BE2C (cell line): ENCODE measurements at regions not wholly inside any gene's neighbourhood (a gene's known extent, or its start where the extent isn't known, plus 50 kb on each side); places are given as distances from the start of the nearest gene placed in this dataset.

ENCODE experiments used
- DNase-seq: peaks from one replicate; pipeline ENCODE4 v3.0.0-alpha.2; 2020
- H3K27me3 ChIP-seq: fragments of 250-450 bp; sonication (Bioruptor Pico); 2 replicates; pipeline ENCODE4 v1.5.1; 2020; ENCODE audit warnings: mild to moderate bottlenecking
- H3K36me3 ChIP-seq: fragments of 250-450 bp; sonication (Bioruptor Pico); 2 replicates; pipeline ENCODE4 v1.5.1; 2020; ENCODE audit warnings: mild to moderate bottlenecking
- H3K4me1 ChIP-seq: fragments of 250-450 bp; sonication (Bioruptor Pico); 2 replicates; pipeline ENCODE4 v1.5.1; 2020
- H3K4me3 ChIP-seq: 2 replicates; pipeline ENCODE4 v1.5.1; 2011; ENCODE audit warnings: low read depth, low read length
- H3K9me3 ChIP-seq: fragments of 250-450 bp; sonication (Bioruptor Pico); 2 replicates; pipeline ENCODE4 v1.5.1; 2020
- CTCF ChIP-seq: IDR thresholded peaks from 2 replicates; pipeline ENCODE4 v1.5.1; 2012; ENCODE audit warnings: mild to moderate bottlenecking, low read depth, low read length

- Histone ChIP-seq H3K9me3 (no peaks in the 10 kb centered on the region), H3K4me1 (peaks cover 13% of the 10 kb centered on the region)
- no peak for DNase-seq
These were observed 130.6 kb downstream of the AQP9 start for GRCh38 chr15:58268746-58269267.

DNA sequence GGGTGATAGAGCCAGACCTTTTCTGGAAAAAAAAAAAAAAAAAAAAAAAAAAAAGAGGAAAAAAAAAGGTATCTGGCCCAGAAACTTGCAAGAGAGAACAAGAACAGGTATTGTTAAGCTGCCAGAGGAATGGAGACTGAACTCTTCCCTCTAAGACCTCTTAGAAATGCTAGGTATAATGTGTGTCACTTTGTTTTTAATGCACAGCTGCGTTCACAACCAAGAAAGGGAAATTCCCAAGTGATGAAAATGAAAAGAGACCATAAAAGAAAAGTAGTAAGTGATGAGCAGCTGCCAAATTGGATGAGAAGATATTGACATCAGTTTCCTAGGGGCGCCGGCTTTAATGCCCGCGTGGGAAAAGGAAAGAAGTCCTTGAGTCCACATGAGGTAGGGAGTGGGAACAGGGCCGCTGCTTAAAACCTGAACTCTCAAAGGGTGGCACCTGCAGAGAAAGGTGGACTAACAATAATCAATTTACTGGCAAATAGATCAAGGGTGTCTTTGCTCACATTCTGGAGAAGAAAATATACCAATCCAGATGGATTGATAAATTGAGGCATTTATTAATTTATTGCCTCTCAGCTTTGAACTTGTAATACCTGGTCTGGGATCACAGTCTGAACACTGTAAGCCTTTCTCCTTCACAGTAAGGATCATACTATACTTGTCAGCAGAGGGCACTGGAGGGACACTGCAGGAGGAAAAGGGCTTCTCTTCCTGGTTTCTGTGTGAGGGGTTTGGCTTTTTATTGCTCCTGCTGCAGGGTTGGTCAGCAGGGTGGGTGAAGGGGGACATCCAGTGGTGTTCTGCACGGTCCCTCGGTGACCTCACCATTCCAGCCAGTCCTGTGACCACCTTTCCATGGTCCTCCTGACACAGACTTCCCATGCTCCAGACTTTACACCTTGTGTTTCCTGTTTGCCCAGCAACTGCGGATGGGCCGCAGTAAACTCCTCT lies 131.6 kb downstream of the AQP9 start:
- Histone ChIP-seq H3K4me3 (no peak overlapping the region), H3K36me3 (no peaks in the 10 kb centered on the region), H3K4me1 (peaks cover 7% of the 10 kb centered on the region; the same call in 1 of the 2 replicates), H3K9me3 (no peaks in the 10 kb centered on the region), H3K27me3 (no peaks in the 10 kb centered on the region)
- peak; percentile 60 for DNase-seq
- TF ChIP-seq CTCF: peak; percentile 95

More at GRCh38 chr15:58268746-58269267, 130.6 kb downstream of the AQP9 start:
- Histone ChIP-seq H3K36me3 (no peaks in the 10 kb centered on the region), H3K27me3 (no peaks in the 10 kb centered on the region), H3K4me3 (no peak overlapping the region)
- TF ChIP-seq CTCF: no peak

DNA sequence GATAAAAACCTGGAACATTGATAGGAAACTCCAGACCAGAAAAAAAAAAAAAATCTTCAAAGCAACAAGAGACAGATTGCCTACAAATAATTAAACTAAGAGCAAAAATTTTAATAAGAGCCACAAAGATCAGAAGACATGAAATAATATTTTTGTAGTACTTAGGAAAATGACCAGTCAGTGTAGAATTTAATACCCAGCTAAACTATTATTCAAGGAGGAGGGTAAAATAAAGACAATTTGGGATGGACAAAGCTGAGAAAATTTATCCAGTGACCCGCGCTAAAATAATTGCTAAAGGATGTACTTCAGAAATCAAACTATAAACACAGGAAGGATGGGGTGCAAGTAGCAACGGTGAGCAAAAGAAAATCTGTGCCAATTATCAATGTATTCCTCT lies 133.2 kb downstream of the AQP9 start:
- TF ChIP-seq CTCF: no peak
- H3K27me3 ChIP-seq: no peaks in the 10 kb centered on the region
- DNase-seq: no peak
- H3K4me1 ChIP-seq: peaks cover 7% of the 10 kb centered on the region; the same call in 1 of the 2 replicates
- no peaks in the 10 kb centered on the region for H3K36me3 ChIP-seq
- no peak overlapping the region for H3K4me3 ChIP-seq
- no peaks in the 10 kb centered on the region for H3K9me3 ChIP-seq

DNA sequence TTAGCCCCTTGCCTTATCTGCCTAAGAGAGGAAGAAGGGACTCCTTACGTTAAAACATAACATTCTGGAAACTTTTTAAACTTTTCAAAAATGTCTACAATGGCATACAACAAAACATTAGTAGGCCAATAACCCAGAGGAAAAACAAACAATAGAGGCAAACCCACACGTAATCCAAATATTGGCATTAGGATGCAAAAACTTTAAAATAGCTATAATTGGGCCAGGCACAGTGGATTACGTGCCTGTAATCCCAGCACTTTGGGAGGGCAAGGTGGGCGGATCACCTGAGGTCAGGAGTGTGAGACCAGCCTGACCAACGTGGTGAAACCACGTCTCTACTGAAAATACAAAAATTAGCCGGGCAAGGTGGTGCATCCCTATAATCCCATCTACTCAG lies 134.9 kb downstream of the AQP9 start:
- Histone ChIP-seq H3K9me3 (no peaks in the 10 kb centered on the region), H3K36me3 (no peaks in the 10 kb centered on the region), H3K4me3 (no peak overlapping the region), H3K4me1 (peaks cover 4% of the 10 kb centered on the region; the same call in 1 of the 2 replicates), H3K27me3 (no peaks in the 10 kb centered on the region)
- TF ChIP-seq CTCF: no peak
- no peak for DNase-seq

DNA sequence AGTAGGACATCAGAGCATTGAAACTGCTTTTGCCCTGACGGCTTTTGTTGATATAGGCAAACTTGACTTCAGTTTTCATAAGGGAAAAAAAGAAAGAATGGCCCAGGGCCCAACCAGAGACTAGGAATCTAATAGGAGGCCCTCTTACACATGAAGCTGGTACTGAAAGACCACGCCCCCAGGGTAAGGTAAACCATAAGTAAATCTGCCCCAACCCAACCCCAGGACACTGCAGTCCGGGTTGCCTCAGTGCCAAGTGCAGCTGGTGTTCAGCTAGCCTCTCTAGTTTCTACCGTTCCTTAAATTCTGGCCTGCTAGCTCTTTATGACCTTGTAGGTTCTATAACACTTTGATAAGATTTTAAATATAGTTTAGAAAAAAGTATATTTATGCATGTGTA lies 136.7 kb downstream of the AQP9 start:
- DNase-seq: no peak
- Histone ChIP-seq H3K9me3 (no peaks in the 10 kb centered on the region), H3K36me3 (no peaks in the 10 kb centered on the region), H3K27me3 (no peaks in the 10 kb centered on the region), H3K4me1 (no peaks in the 10 kb centered on the region; the same call in 1 of the 2 replicates), H3K4me3 (no peak overlapping the region)
- no peak for TF ChIP-seq CTCF

DNA sequence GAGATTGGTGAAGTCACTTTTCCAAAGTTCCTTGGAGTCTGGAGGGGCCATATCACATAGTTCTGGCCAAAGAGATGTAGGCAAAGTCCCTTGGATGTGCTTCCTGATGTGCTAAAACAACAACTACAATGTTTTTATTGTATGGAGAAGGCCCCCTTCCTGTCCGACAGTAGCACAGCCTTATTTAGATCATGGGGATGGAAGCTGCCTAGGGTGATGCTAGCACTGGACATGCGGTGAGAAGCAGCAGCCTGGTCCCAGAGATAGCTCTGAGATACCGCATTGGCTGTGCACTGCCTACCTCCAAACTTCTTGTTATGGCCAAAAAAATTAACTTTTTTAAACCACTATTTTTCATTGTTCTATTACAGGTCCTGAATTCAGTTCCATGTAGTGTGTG lies 137.6 kb downstream of the AQP9 start:
- no peaks in the 10 kb centered on the region for H3K27me3 ChIP-seq
- no peak for TF ChIP-seq CTCF
- no peak overlapping the region for H3K4me3 ChIP-seq
- H3K9me3 ChIP-seq: no peaks in the 10 kb centered on the region
- H3K36me3 ChIP-seq: no peaks in the 10 kb centered on the region
- no peaks in the 10 kb centered on the region; the same call in 1 of the 2 replicates for H3K4me1 ChIP-seq
- DNase-seq: no peak
